ENCODE measurements at regions not wholly inside any gene's neighbourhood (a gene's known extent, or its start where the extent isn't known, plus 50 kb on each side); places are given as distances from the start of the nearest gene placed in this dataset.

GRCh38 chr13:76316998-76317527 lies 569.1 kb downstream of the KCTD12 start:
- Histone ChIP-seq H3K79me2 (ENCODE audit: low read length) (no peaks in the 10 kb centered on the region), H2AFZ (ENCODE audit: low read length) (no peak overlapping the region), H4K20me1 (ENCODE audit: insufficient read depth, low read length) (no peaks in the 10 kb centered on the region), H3K27me3 (replicated peaks; ENCODE audit: insufficient read depth, low read length) (no peaks in the 10 kb centered on the region), H3K9me3 (replicated peaks; ENCODE audit: insufficient read depth, low read length) (no peaks in the 10 kb centered on the region), H3K27ac (ENCODE audit: low read length) (no peak overlapping the region), H3K4me2 (ENCODE audit: low read depth, low read length) (no peak overlapping the region), H3K4me3 (ENCODE audit: low read length) (no peak overlapping the region), H3K36me3 (replicated peaks; ENCODE audit: insufficient read depth, low read length) (no peaks in the 10 kb centered on the region), H3K9me2 (replicated peaks; ENCODE audit: insufficient read depth, low read length) (no peaks in the 10 kb centered on the region), H3F3A (ENCODE audit: insufficient read depth, low read length) (no peaks in the 10 kb centered on the region), H3K4me1 (ENCODE audit: low read length) (no peaks in the 10 kb centered on the region), H3K9ac (ENCODE audit: low read length) (no peak overlapping the region)
- TF ChIP-seq, protein P1, sequence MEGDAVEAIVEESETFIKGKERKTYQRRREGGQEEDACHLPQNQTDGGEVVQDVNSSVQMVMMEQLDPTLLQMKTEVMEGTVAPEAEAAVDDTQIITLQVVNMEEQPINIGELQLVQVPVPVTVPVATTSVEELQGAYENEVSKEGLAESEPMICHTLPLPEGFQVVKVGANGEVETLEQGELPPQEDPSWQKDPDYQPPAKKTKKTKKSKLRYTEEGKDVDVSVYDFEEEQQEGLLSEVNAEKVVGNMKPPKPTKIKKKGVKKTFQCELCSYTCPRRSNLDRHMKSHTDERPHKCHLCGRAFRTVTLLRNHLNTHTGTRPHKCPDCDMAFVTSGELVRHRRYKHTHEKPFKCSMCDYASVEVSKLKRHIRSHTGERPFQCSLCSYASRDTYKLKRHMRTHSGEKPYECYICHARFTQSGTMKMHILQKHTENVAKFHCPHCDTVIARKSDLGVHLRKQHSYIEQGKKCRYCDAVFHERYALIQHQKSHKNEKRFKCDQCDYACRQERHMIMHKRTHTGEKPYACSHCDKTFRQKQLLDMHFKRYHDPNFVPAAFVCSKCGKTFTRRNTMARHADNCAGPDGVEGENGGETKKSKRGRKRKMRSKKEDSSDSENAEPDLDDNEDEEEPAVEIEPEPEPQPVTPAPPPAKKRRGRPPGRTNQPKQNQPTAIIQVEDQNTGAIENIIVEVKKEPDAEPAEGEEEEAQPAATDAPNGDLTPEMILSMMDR (IDR thresholded peaks at IDR 0.05; ENCODE audit: low read length) = no peak
- no peak for TF ChIP-seq EZH2 (optimal IDR thresholded peaks at IDR 0.05; ENCODE audit: low read depth, low read length)
- TF ChIP-seq EZH2phosphoT487 (IDR thresholded peaks at IDR 0.05; ENCODE audit: low read length) = no peak
- no peak for DNase-seq

- H3K9me3 ChIP-seq (replicated peaks; ENCODE audit: insufficient read depth, low read length) = no peaks in the 10 kb centered on the region
- H3K9me2 ChIP-seq (replicated peaks; ENCODE audit: insufficient read depth, low read length) = no peaks in the 10 kb centered on the region
- no peaks in the 10 kb centered on the region for H3K27me3 ChIP-seq (replicated peaks; ENCODE audit: insufficient read depth, low read length)
- H3K4me1 ChIP-seq (ENCODE audit: low read length) = no peaks in the 10 kb centered on the region
- no peak overlapping the region for H3K4me3 ChIP-seq (ENCODE audit: low read length)
- H3K9ac ChIP-seq (ENCODE audit: low read length) = no peak overlapping the region
- no peaks in the 10 kb centered on the region for H3K36me3 ChIP-seq (replicated peaks; ENCODE audit: insufficient read depth, low read length)
- no peak overlapping the region for H3K4me2 ChIP-seq (ENCODE audit: low read depth, low read length)
- H3K27ac ChIP-seq (ENCODE audit: low read length) = no peak overlapping the region
- no peaks in the 10 kb centered on the region for H3K79me2 ChIP-seq (ENCODE audit: low read length)
- H2AFZ ChIP-seq (ENCODE audit: low read length) = no peak overlapping the region
- H4K20me1 ChIP-seq (ENCODE audit: insufficient read depth, low read length) = no peaks in the 10 kb centered on the region
- no peak for DNase-seq
- TF ChIP-seq EZH2phosphoT487 (IDR thresholded peaks at IDR 0.05; ENCODE audit: low read length) (no peak), EZH2 (optimal IDR thresholded peaks at IDR 0.05; ENCODE audit: low read depth, low read length) (no peak)
- TF ChIP-seq, protein P1 (IDR thresholded peaks at IDR 0.05; ENCODE audit: low read length) = no peak
- H3F3A ChIP-seq (ENCODE audit: insufficient read depth, low read length) = no peaks in the 10 kb centered on the region
These were observed 571.7 kb downstream of the KCTD12 start for GRCh38 chr13:76314495-76314894.

GRCh38 chr13:76307142-76307541 lies 579.1 kb downstream of the KCTD12 start:
- Histone ChIP-seq H3K27ac (ENCODE audit: low read length) (no peak overlapping the region), H3K27me3 (replicated peaks; ENCODE audit: insufficient read depth, low read length) (no peaks in the 10 kb centered on the region), H3K9ac (ENCODE audit: low read length) (no peak overlapping the region), H3K4me1 (ENCODE audit: low read length) (no peaks in the 10 kb centered on the region), H3K36me3 (replicated peaks; ENCODE audit: insufficient read depth, low read length) (no peaks in the 10 kb centered on the region), H3K79me2 (ENCODE audit: low read length) (no peaks in the 10 kb centered on the region), H3K4me2 (ENCODE audit: low read depth, low read length) (no peak overlapping the region), H2AFZ (ENCODE audit: low read length) (no peak overlapping the region), H3K4me3 (ENCODE audit: low read length) (no peak overlapping the region), H3F3A (ENCODE audit: insufficient read depth, low read length) (no peaks in the 10 kb centered on the region), H3K9me3 (replicated peaks; ENCODE audit: insufficient read depth, low read length) (no peaks in the 10 kb centered on the region), H4K20me1 (ENCODE audit: insufficient read depth, low read length) (no peaks in the 10 kb centered on the region), H3K9me2 (replicated peaks; ENCODE audit: insufficient read depth, low read length) (no peaks in the 10 kb centered on the region)
- no peak for DNase-seq
- TF ChIP-seq EZH2phosphoT487 (IDR thresholded peaks at IDR 0.05; ENCODE audit: low read length) (no peak), EZH2 (optimal IDR thresholded peaks at IDR 0.05; ENCODE audit: low read depth, low read length) (no peak)
- TF ChIP-seq, protein P1 (IDR thresholded peaks at IDR 0.05; ENCODE audit: low read length) = no peak

Measured in MM.1S (cell line).